ENCODE measurements at regions not wholly inside any gene's neighbourhood (a gene's known extent, or its start where the extent isn't known, plus 50 kb on each side); places are given as distances from the start of the nearest gene placed in this dataset.
A peak's percentile ranks its signal among the peaks of the same experiment; 100 is the strongest.

GRCh38 chr1:185566995-185567394 is 167.2 kb upstream of the HMCN1 start:
- DNase-seq (ENCODE audit: low read depth): peak; percentile 66
- H3K4me3 ChIP-seq (ENCODE audit: low read depth, low read length): no peak overlapping the region
- TF ChIP-seq CTCF (IDR thresholded peaks at IDR 0.05; ENCODE audit: insufficient read depth, low read depth, low read length, missing control alignments): no peak

GRCh38 chr1:185565302-185565701 is 168.9 kb upstream of the HMCN1 start:
- DNase-seq (ENCODE audit: low read depth): no peak
- H3K4me3 ChIP-seq (ENCODE audit: low read depth, low read length): no peak overlapping the region
- TF ChIP-seq CTCF (IDR thresholded peaks at IDR 0.05; ENCODE audit: insufficient read depth, low read depth, low read length, missing control alignments): no peak

- no peak overlapping the region for H3K4me3 ChIP-seq (ENCODE audit: low read depth, low read length)
- DNase-seq (ENCODE audit: low read depth): no peak
- TF ChIP-seq CTCF (IDR thresholded peaks at IDR 0.05; ENCODE audit: insufficient read depth, low read depth, low read length, missing control alignments): no peak
These were observed 169.4 kb upstream of the HMCN1 start for GRCh38 chr1:185564816-185565215.

- H3K4me3 ChIP-seq (ENCODE audit: low read depth, low read length): no peak overlapping the region
- DNase-seq (ENCODE audit: low read depth): no peak
- TF ChIP-seq CTCF (IDR thresholded peaks at IDR 0.05; ENCODE audit: insufficient read depth, low read depth, low read length, missing control alignments): no peak
These were observed 171.5 kb upstream of the HMCN1 start for GRCh38 chr1:185562461-185563359.

- no peak for DNase-seq (ENCODE audit: low read depth)
- TF ChIP-seq CTCF (IDR thresholded peaks at IDR 0.05; ENCODE audit: insufficient read depth, low read depth, low read length, missing control alignments): no peak
- no peak overlapping the region for H3K4me3 ChIP-seq (ENCODE audit: low read depth, low read length)
These were observed 172.6 kb upstream of the HMCN1 start for GRCh38 chr1:185561629-185562028.

GRCh38 chr1:185560760-185561159 is 173.4 kb upstream of the HMCN1 start:
- no peak for TF ChIP-seq CTCF (IDR thresholded peaks at IDR 0.05; ENCODE audit: insufficient read depth, low read depth, low read length, missing control alignments)
- no peak overlapping the region for H3K4me3 ChIP-seq (ENCODE audit: low read depth, low read length)
- peak; percentile 32 for DNase-seq (ENCODE audit: low read depth)

All from GM12865 (cell line).